ENCODE measurements at regions not wholly inside any gene's neighbourhood (a gene's known extent, or its start where the extent isn't known, plus 50 kb on each side); places are given as distances from the start of the nearest gene placed in this dataset.

DNA sequence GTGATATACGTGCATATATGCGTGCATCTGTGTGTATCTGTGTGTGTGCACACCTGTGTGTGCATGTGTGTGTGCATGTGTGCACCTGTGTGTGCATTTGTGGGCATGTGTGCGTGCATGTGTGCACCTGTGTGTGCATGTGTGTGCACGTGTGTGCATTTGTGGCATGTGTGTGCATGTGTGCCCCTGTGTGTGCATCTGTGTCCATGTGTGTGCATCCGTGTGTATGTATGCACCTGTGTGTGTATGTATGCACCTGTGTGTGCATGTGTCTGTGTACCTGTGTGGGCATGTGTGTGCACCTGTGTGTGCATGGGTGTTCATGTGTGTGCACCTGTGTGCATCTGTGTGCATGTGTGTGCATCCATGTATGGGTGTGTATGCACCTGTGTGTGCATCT lies 167.8 kb upstream of the SFSWAP start:
- intact Hi-C loops (cut with micrococcal nuclease) (no loop called here), in situ Hi-C loops (cut with MboI; ENCODE audit: low sequenced_read_pairs) (no loop called here), dilution Hi-C loops (cut with HindIII; ENCODE audit: low sequenced_read_pairs, unreplicated experiment) (no loop called here)
- Histone ChIP-seq H4K5ac (ENCODE audit: low read depth, low read length) (no peak overlapping the region), H3K27me3 (ENCODE audit: control insufficient read depth, insufficient read depth, low read length) (no peaks in the 10 kb centered on the region), H2BK20ac (ENCODE audit: low read depth, low read length) (no peak overlapping the region), H3K27ac (ENCODE audit: insufficient read depth, low read length) (no peak overlapping the region), H4K91ac (ENCODE audit: insufficient read depth, low read depth, low read length) (no peak overlapping the region), H3K4me3 (ENCODE audit: insufficient read depth, low read depth, low read length) (no peak overlapping the region), H2AFZ (replicated peaks; ENCODE audit: low read length, poor library complexity) (no peak overlapping the region), H2AK9ac (replicated peaks; ENCODE audit: low read depth, low read length, poor library complexity) (no peak overlapping the region), H3K36me3 (ENCODE audit: control insufficient read depth, insufficient read depth, low read length) (no peaks in the 10 kb centered on the region), H2BK15ac (ENCODE audit: low read depth, low read length) (no peak overlapping the region), H2BK5ac (ENCODE audit: low read depth, low read length, poor library complexity, severe bottlenecking) (no peak overlapping the region), H3K18ac (ENCODE audit: low read depth, low read length) (no peak overlapping the region), H3K9me1 (ENCODE audit: insufficient read depth, low read length) (no peaks in the 10 kb centered on the region), H2AK5ac (ENCODE audit: low read depth, low read length) (no peak overlapping the region), H3K9me3 (ENCODE audit: control insufficient read depth, insufficient read depth, low read length) (peaks cover 37% of the 10 kb centered on the region), H3K4ac (ENCODE audit: low read depth, low read length) (no peak overlapping the region), H4K20me1 (ENCODE audit: insufficient read depth, low read length) (no peaks in the 10 kb centered on the region), H3K9ac (ENCODE audit: low read depth, low read length) (no peak overlapping the region), H3K4me1 (ENCODE audit: control insufficient read depth, insufficient read depth, low read length) (no peaks in the 10 kb centered on the region), H3K56ac (ENCODE audit: extremely low read depth, insufficient read depth, low read length) (no peak overlapping the region), H3K23ac (ENCODE audit: low read depth, low read length) (no peak overlapping the region), H3K4me2 (ENCODE audit: low read depth, low read length) (no peak overlapping the region), H3K79me1 (ENCODE audit: low read depth in 1 of 2, low read length in 2 of 2) (no peaks in the 10 kb centered on the region), H2BK120ac (ENCODE audit: low read depth, low read length) (no peak overlapping the region), H3K14ac (replicated peaks; ENCODE audit: low read depth, low read length) (no peak overlapping the region), H4K8ac (ENCODE audit: low read depth in 2 of 2, low read length in 2 of 2) (no peak overlapping the region)
- ChIA-PET CTCF (no interaction called here), POLR2A (ENCODE audit: unreplicated experiment) (no interaction called here)
- BruUV-seq (replicated peaks): no TSS peak
- ATAC-seq (ENCODE audit: low read depth): no peak
- DNase-seq: no peak
- TF ChIP-seq MXI1 (IDR thresholded peaks at IDR 0.05; ENCODE audit: borderline replicate concordance, low read depth, low read length) (no peak), RFX5 (IDR thresholded peaks at IDR 0.05; ENCODE audit: low read depth, low read length) (no peak), BHLHE40 (IDR thresholded peaks at IDR 0.05; ENCODE audit: low read depth, low read length) (no peak), ELK1 (IDR thresholded peaks at IDR 0.05; ENCODE audit: borderline replicate concordance, low read depth, low read length) (no peak), NFE2L2 (IDR thresholded peaks at IDR 0.05; ENCODE audit: low read depth, low read length) (no peak), MAZ (IDR thresholded peaks at IDR 0.05; ENCODE audit: borderline replicate concordance, low read depth, low read length) (no peak)
- 41% methylated on average over 3 of the region's 5 CpGs; no CpG with 5 or more reads in 1 of the 2 experiments for WGBS, 2 experiments (ENCODE audit: extremely low coverage in 2 of 2, insufficient read length in 1 of 2)

Measured in IMR-90 (cell line).